Kidney (tissue), 13 donors: ENCODE measurements at regions not wholly inside any gene's neighbourhood (a gene's known extent, or its start where the extent isn't known, plus 50 kb on each side); places are given as distances from the start of the nearest gene placed in this dataset.

ENCODE experiments used
- DNase-seq, 5 donors: peaks; one replicate each; pipeline ENCODE4 v3.0.0-alpha.2; 2013 to 2020
- FAIRE-seq: peaks from 2 replicates; lab custom pipeline; 2012; peaks lifted over from hg19 to GRCh38; lab: Jason Lieb, UNC
- H3K27ac ChIP-seq, 2 donors: one replicate each; pipeline ENCODE4 v1.7.0; 2013; ENCODE audit warnings: low read depth in 2 of 2, low read length in 2 of 2, inconsistent platforms in 1 of 2
- H3K27me3 ChIP-seq: one replicate; pipeline ENCODE4 v1.7.1; 2013; ENCODE audit warnings: low read length, inconsistent platforms; ENCODE audit not compliant: control insufficient read depth, insufficient read depth
- H3K36me3 ChIP-seq, 3 donors: one replicate each; pipeline versions ENCODE4 v1.7.0 to v1.7.1; 2013; ENCODE audit warnings: low read length in 3 of 3, control low read depth in 1 of 3, inconsistent platforms in 1 of 3; ENCODE audit not compliant: insufficient read depth in 3 of 3, control insufficient read depth in 2 of 3
- H3K4me1 ChIP-seq, 3 donors: one replicate each; pipeline versions ENCODE4 v1.7.0 to v1.7.1; 2013; ENCODE audit warnings: low read length in 3 of 3, inconsistent platforms in 1 of 3, low read depth in 1 of 3; ENCODE audit not compliant: control insufficient read depth in 2 of 3, insufficient read depth in 2 of 3
- H3K4me3 ChIP-seq, 3 donors: one replicate each; pipeline versions ENCODE4 v1.7.0 to v1.8.1; 2013; ENCODE audit warnings: low read length in 3 of 3, control low read depth in 1 of 3, inconsistent platforms in 1 of 3
- H3K9ac ChIP-seq, 3 donors: one replicate each; pipeline versions ENCODE4 v1.7.0 to v1.7.1; 2013; ENCODE audit warnings: low read length in 3 of 3, control low read depth in 1 of 3, inconsistent platforms in 1 of 3
- H3K9me3 ChIP-seq, 3 donors: one replicate each; pipeline versions ENCODE4 v1.7.0 to v1.7.1; 2013; ENCODE audit warnings: low read length in 3 of 3, control low read depth in 1 of 3, inconsistent platforms in 1 of 3; ENCODE audit not compliant: control insufficient read depth in 2 of 3, insufficient read depth in 1 of 3
- intact Hi-C: fragments of 100-400 bp; cut with DNase I; formaldehyde crosslinking; loops from one replicate; pipeline ENCODE4 v1.11.1; 2022
- TF ChIP-seq, protein P1 (sequence below): IDR thresholded peaks from 3 replicates; pipeline ENCODE4 v1.5.1; 2012; ENCODE audit warnings: mild to moderate bottlenecking, moderate library complexity, borderline replicate concordance; ENCODE audit not compliant: insufficient read depth; ENCODE audit errors: extremely low read depth
- donor health status: control.
- donor health status: control.
- donor health status: control.
- donor health status: control.
- donor health status: control.
- donor health status: DM: yes; HTN: yes; CAD: no.
- donor health status: Normal renal cell carcinoma (clear cell type).

DNA sequence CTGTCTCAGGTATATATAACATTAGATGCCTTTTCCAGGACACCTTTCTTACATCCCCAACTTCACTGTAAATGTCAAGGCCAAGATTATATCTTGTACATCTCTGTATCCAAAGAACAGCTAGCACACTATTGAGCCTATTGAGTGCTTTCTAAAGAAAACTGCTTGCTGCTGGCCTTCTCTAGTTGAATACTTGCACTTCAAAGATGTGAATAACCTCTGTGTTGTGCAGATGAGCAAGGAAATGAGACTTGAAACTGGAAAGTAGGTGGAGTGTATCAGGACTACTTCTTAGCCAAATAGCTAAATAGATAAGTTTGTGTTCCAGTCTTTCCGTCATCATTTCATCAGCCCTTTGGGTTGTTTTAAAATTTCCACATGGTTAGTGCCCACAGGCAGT is 704.4 kb upstream of the AMOT start:
- Histone ChIP-seq H3K9ac (no peak overlapping the region), H3K4me1 (no peaks in the 10 kb centered on the region), H3K36me3 (no peaks in the 10 kb centered on the region), H3K27me3 (no peaks in the 10 kb centered on the region), H3K4me3 (no peak overlapping the region), H3K9me3 (no peaks in the 10 kb centered on the region), H3K27ac (no peak overlapping the region)
- TF ChIP-seq, protein P1, sequence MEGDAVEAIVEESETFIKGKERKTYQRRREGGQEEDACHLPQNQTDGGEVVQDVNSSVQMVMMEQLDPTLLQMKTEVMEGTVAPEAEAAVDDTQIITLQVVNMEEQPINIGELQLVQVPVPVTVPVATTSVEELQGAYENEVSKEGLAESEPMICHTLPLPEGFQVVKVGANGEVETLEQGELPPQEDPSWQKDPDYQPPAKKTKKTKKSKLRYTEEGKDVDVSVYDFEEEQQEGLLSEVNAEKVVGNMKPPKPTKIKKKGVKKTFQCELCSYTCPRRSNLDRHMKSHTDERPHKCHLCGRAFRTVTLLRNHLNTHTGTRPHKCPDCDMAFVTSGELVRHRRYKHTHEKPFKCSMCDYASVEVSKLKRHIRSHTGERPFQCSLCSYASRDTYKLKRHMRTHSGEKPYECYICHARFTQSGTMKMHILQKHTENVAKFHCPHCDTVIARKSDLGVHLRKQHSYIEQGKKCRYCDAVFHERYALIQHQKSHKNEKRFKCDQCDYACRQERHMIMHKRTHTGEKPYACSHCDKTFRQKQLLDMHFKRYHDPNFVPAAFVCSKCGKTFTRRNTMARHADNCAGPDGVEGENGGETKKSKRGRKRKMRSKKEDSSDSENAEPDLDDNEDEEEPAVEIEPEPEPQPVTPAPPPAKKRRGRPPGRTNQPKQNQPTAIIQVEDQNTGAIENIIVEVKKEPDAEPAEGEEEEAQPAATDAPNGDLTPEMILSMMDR = no peak
- no peak for DNase-seq
- intact Hi-C loops = no loop called here
- no peak for FAIRE-seq

DNA sequence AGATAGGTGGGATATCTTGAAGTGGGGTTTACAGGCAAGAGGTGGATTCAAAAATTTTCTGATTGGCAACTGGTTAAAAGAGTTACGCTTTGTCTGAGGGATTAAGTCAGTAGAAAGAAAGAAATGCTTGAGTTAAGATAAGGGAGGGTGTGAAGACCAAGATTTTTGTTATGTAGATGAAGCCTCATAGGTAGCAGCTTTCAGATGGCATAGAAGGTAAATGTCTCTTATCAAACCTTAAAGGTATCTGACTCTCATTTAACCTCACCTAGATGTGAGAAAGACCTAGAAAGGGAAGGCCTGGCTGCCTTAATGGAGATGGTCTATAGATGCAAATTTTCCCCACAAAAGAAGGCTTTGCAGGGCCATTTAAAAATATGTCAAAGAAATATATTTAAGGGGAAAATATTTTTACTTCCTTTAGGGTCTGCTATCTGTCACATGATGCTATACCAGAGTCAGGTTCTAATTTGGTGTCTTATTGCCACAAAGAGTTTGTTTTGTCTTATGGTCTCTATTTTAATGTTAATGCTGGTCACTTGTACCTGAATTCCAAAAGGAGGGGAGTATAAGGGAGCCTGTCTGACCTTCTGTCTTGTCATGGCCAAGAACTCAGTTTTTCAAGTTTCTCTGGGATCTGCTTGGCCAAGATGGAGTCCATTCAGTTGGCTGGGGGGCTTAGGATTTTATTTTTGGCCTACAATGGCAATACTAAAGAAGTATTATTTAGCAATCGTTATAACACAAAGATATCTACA is 699.1 kb upstream of the AMOT start:
- Histone ChIP-seq H3K9me3 (no peaks in the 10 kb centered on the region), H3K4me3 (no peak overlapping the region), H3K9ac (no peak overlapping the region), H3K36me3 (no peaks in the 10 kb centered on the region), H3K4me1 (no peaks in the 10 kb centered on the region), H3K27me3 (no peaks in the 10 kb centered on the region), H3K27ac (no peak overlapping the region)
- intact Hi-C loops = no loop called here
- DNase-seq (no peak), FAIRE-seq (no peak)
- TF ChIP-seq, protein P1 = no peak

DNA sequence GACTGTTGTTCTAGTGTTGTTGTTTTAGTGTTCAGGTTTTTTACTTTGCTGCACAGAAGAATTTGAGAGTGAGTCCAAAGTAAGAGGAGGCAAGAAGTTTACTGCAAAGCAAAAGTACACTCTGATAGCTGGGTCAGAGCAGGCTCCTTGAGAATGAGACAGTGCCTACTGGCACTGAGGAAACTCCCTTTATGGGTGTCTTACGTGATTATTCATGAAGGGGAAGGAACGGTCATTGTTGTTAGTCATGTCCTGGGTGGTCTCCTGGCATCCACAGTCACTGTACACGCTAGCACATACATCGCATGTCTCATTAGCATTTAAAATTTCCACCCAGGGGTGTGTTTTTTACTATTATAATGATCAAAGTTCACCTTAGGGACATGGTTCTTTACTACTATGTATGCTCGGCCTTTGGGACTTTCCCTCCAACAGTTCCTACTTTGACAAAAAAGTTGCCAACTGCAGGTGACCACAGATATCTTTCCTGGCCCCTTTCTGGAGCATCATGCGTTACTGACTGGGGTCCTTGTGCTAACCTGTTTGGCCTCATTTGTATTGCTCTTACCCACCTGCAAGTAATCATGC is 688.9 kb upstream of the AMOT start:
- H3K9ac ChIP-seq = no peak overlapping the region
- intact Hi-C loops = no loop called here
- no peaks in the 10 kb centered on the region for H3K9me3 ChIP-seq
- H3K36me3 ChIP-seq = no peaks in the 10 kb centered on the region
- TF ChIP-seq, protein P1 = no peak
- DNase-seq (no peak), FAIRE-seq (no peak)
- no peak overlapping the region for H3K27ac ChIP-seq
- H3K4me3 ChIP-seq = no peak overlapping the region
- H3K4me1 ChIP-seq = no peaks in the 10 kb centered on the region
- H3K27me3 ChIP-seq = no peaks in the 10 kb centered on the region

DNA sequence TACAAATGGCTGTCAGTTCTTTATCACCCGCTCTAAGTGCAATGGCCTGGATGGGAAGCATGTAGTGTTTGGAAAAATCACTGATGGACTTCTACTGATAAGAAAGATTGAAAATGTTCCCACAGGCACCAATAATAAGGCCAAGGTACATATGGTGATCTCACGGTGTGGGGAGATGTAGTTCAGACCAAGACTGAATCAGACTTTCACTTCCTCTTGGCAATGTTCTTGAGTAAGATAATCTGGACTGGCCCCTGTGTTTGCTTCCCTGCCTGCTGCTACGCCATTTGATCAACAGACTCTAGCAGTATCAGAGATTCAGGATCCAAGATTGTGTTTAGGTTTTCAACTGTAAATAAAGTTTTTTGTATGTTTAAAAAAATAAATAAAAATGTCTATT is 682.2 kb upstream of the AMOT start:
- FAIRE-seq = no peak
- TF ChIP-seq, protein P1 = no peak
- Histone ChIP-seq H3K27ac (no peak overlapping the region), H3K4me3 (no peak overlapping the region), H3K9me3 (no peaks in the 10 kb centered on the region), H3K4me1 (no peaks in the 10 kb centered on the region), H3K27me3 (no peaks in the 10 kb centered on the region), H3K9ac (no peak overlapping the region), H3K36me3 (no peaks in the 10 kb centered on the region)
- no peak for DNase-seq
- intact Hi-C loops = no loop called here
